ENCODE measurements at regions not wholly inside any gene's neighbourhood (a gene's known extent, or its start where the extent isn't known, plus 50 kb on each side); places are given as distances from the start of the nearest gene placed in this dataset.
"Not testable (repeated sequence)": the region's sequence is repeated elsewhere in the genome, so short reads cannot be mapped to it uniquely, and the experiment has no call there.

GRCh38 chr3:72613871-72614270 is 234.4 kb downstream of the SHQ1 start:
- peak in 1 of 3 donors; percentile 24 for DNase-seq
- Mint-ChIP-seq H3K27ac (peak overlapping the region in 2 of 7 donors; percentile 11 to 20), H3K9me3 (peaks cover 2 to 7% (median 4%) of the 10 kb centered on the region in 7 donors), H3K27me3 (ENCODE audit: low read depth in 3 of 3) (peaks cover 0 to 5% (median 0%) of the 10 kb centered on the region in 3 donors), H3K4me3 (no peak overlapping the region), H3K4me1 (peaks cover 35% of the 10 kb centered on the region), H3K36me3 (peaks cover 3 to 5% of the 10 kb centered on the region in 2 donors)
- H3K27me3 ChIP-seq (ENCODE audit: control insufficient read depth in 2 of 2, insufficient read depth in 2 of 2, low read length in 2 of 2), result no peaks in the 10 kb centered on the region
- no peak overlapping the region for H3K9ac ChIP-seq (ENCODE audit: insufficient read depth, low read length, poor library complexity, severe bottlenecking)
- peak overlapping the region; percentile 24 for H2AFZ ChIP-seq (ENCODE audit: insufficient read depth, low read depth, low read length, poor library complexity, severe bottlenecking)
- TF ChIP-seq, protein P1, sequence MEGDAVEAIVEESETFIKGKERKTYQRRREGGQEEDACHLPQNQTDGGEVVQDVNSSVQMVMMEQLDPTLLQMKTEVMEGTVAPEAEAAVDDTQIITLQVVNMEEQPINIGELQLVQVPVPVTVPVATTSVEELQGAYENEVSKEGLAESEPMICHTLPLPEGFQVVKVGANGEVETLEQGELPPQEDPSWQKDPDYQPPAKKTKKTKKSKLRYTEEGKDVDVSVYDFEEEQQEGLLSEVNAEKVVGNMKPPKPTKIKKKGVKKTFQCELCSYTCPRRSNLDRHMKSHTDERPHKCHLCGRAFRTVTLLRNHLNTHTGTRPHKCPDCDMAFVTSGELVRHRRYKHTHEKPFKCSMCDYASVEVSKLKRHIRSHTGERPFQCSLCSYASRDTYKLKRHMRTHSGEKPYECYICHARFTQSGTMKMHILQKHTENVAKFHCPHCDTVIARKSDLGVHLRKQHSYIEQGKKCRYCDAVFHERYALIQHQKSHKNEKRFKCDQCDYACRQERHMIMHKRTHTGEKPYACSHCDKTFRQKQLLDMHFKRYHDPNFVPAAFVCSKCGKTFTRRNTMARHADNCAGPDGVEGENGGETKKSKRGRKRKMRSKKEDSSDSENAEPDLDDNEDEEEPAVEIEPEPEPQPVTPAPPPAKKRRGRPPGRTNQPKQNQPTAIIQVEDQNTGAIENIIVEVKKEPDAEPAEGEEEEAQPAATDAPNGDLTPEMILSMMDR (IDR thresholded peaks at IDR 0.05), result no peak
- no peaks in the 10 kb centered on the region for H3K36me3 ChIP-seq (replicated peaks in 1 of 2; ENCODE audit: control insufficient read depth in 1 of 2, insufficient read depth in 2 of 2, low read length in 2 of 2)
- no peak overlapping the region for H3K4me3 ChIP-seq (replicated peaks in 1 of 3; ENCODE audit: low read depth in 2 of 3, low read length in 3 of 3)
- H3K27ac ChIP-seq (ENCODE audit: low read depth in 1 of 2, low read length in 2 of 2), result no peak overlapping the region
- peaks cover 0 to 3% of the 10 kb centered on the region in 2 donors for H3K9me3 ChIP-seq (replicated peaks in 1 of 2; ENCODE audit: control insufficient read depth in 1 of 2, insufficient read depth in 1 of 2, low read length in 2 of 2)
- 100% methylated on average over 1 of the region's 1 CpG for WGBS (ENCODE audit: insufficient coverage)
- H3K79me2 ChIP-seq (ENCODE audit: insufficient read depth, low read length), result no peaks in the 10 kb centered on the region
- intact Hi-C loops (cut with micrococcal nuclease), result no loop called here
- peaks cover 31 to 34% of the 10 kb centered on the region in 2 donors for H3K4me1 ChIP-seq (ENCODE audit: control insufficient read depth in 1 of 2, insufficient read depth in 2 of 2, low read length in 2 of 2)
- no peak overlapping the region for H3K4me2 ChIP-seq (replicated peaks; ENCODE audit: extremely low read depth, low read length, poor library complexity, severe bottlenecking)
- H4K20me1 ChIP-seq (ENCODE audit: insufficient read depth, low read length), result no peaks in the 10 kb centered on the region

DNA sequence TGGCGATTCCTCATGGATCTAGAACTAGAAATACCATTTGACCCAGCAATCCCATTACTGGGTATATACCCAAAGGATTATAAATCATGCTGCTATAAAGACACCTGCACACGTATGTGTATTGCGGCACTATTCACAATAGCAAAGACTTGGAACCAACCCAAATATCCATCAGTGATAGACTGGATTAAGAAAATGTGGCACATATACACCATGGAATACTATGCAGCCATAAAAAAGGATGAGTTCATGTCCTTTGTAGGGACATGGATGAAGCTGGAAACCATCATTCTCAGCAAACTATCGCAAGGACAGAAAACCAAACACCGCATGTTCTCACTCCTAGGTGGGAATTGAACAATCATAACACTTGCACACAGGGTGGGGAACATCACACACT is 239.1 kb downstream of the SHQ1 start:
- H3K36me3 ChIP-seq (replicated peaks in 1 of 2; ENCODE audit: control insufficient read depth in 1 of 2, insufficient read depth in 2 of 2, low read length in 2 of 2); H3K9me3 Mint-ChIP-seq; H3K36me3 Mint-ChIP-seq; H3K4me2 ChIP-seq (replicated peaks; ENCODE audit: extremely low read depth, low read length, poor library complexity, severe bottlenecking); H3K27ac Mint-ChIP-seq; DNase-seq; H3K79me2 ChIP-seq (ENCODE audit: insufficient read depth, low read length); intact Hi-C loops (cut with micrococcal nuclease); H3K4me3 Mint-ChIP-seq; H2AFZ ChIP-seq (ENCODE audit: insufficient read depth, low read depth, low read length, poor library complexity, severe bottlenecking); H3K27me3 ChIP-seq (ENCODE audit: control insufficient read depth in 2 of 2, insufficient read depth in 2 of 2, low read length in 2 of 2); H4K20me1 ChIP-seq (ENCODE audit: insufficient read depth, low read length); H3K4me3 ChIP-seq (replicated peaks in 1 of 3; ENCODE audit: low read depth in 2 of 3, low read length in 3 of 3); H3K27ac ChIP-seq (ENCODE audit: low read depth in 1 of 2, low read length in 2 of 2); H3K4me1 ChIP-seq (ENCODE audit: control insufficient read depth in 1 of 2, insufficient read depth in 2 of 2, low read length in 2 of 2); H3K9me3 ChIP-seq (replicated peaks in 1 of 2; ENCODE audit: control insufficient read depth in 1 of 2, insufficient read depth in 1 of 2, low read length in 2 of 2); H3K9ac ChIP-seq (ENCODE audit: insufficient read depth, low read length, poor library complexity, severe bottlenecking); H3K27me3 Mint-ChIP-seq (ENCODE audit: low read depth in 3 of 3): not testable (repeated sequence)
- H3K4me1 Mint-ChIP-seq, result peaks cover 11% of the 10 kb centered on the region
- 83% methylated on average over 1 of the region's 5 CpGs for WGBS (ENCODE audit: insufficient coverage)
